Osteocyte (in vitro differentiated cells): ENCODE measurements at regions not wholly inside any gene's neighbourhood (a gene's known extent, or its start where the extent isn't known, plus 50 kb on each side); places are given as distances from the start of the nearest gene placed in this dataset.

Source experiments
- DNase-seq: peaks from one replicate; pipeline ENCODE4 v3.0.0; 2021; ENCODE audit warnings: mixed read lengths; ENCODE audit not compliant: unreplicated experiment; ENCODE audit errors: extremely low spot score
- H3K27ac Mint-ChIP-seq: one replicate; pipeline ENCODE4 v1.8.0; 2021; ENCODE audit warnings: mild to moderate bottlenecking, mixed read lengths; ENCODE audit not compliant: unreplicated experiment
- H3K27me3 Mint-ChIP-seq: one replicate; pipeline ENCODE4 v1.8.0; 2021; ENCODE audit warnings: mixed read lengths; ENCODE audit not compliant: unreplicated experiment
- H3K36me3 Mint-ChIP-seq: one replicate; pipeline ENCODE4 v1.8.0; 2021; ENCODE audit warnings: mixed read lengths; ENCODE audit not compliant: unreplicated experiment
- H3K4me1 Mint-ChIP-seq: one replicate; pipeline ENCODE4 v1.8.0; 2021; ENCODE audit warnings: mixed read lengths; ENCODE audit not compliant: unreplicated experiment
- H3K4me3 Mint-ChIP-seq: one replicate; pipeline ENCODE4 v1.8.0; 2021; ENCODE audit warnings: mild to moderate bottlenecking, moderate library complexity, mixed read lengths; ENCODE audit not compliant: unreplicated experiment
- H3K9me3 Mint-ChIP-seq: one replicate; pipeline ENCODE4 v1.8.0; 2021; ENCODE audit warnings: mixed read lengths; ENCODE audit not compliant: unreplicated experiment
- TF ChIP-seq, protein P1 (sequence below): fragments of 200-600 bp; sonication (generic); IDR thresholded peaks from 2 replicates; pipeline ENCODE4 v1.5.0; 2021; ENCODE audit warnings: antibody characterized with exemption, mild to moderate bottlenecking, moderate library complexity

- peaks cover 3% of the 10 kb centered on the region for H3K27me3 Mint-ChIP-seq
- H3K9me3 Mint-ChIP-seq: peaks cover 5% of the 10 kb centered on the region
- no peak overlapping the region for H3K27ac Mint-ChIP-seq
- TF ChIP-seq, protein P1, sequence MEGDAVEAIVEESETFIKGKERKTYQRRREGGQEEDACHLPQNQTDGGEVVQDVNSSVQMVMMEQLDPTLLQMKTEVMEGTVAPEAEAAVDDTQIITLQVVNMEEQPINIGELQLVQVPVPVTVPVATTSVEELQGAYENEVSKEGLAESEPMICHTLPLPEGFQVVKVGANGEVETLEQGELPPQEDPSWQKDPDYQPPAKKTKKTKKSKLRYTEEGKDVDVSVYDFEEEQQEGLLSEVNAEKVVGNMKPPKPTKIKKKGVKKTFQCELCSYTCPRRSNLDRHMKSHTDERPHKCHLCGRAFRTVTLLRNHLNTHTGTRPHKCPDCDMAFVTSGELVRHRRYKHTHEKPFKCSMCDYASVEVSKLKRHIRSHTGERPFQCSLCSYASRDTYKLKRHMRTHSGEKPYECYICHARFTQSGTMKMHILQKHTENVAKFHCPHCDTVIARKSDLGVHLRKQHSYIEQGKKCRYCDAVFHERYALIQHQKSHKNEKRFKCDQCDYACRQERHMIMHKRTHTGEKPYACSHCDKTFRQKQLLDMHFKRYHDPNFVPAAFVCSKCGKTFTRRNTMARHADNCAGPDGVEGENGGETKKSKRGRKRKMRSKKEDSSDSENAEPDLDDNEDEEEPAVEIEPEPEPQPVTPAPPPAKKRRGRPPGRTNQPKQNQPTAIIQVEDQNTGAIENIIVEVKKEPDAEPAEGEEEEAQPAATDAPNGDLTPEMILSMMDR: no peak
- no peak for DNase-seq
- H3K4me3 Mint-ChIP-seq: no peak overlapping the region
- no peaks in the 10 kb centered on the region for H3K36me3 Mint-ChIP-seq
- H3K4me1 Mint-ChIP-seq: no peaks in the 10 kb centered on the region
Measured at GRCh38 chr1:186775881-186776560, 52.7 kb upstream of the PLA2G4A start.

- H3K9me3 Mint-ChIP-seq: peaks cover 5% of the 10 kb centered on the region
- H3K27ac Mint-ChIP-seq: no peak overlapping the region
- no peak overlapping the region for H3K4me3 Mint-ChIP-seq
- TF ChIP-seq, protein P1: no peak
- no peaks in the 10 kb centered on the region for H3K4me1 Mint-ChIP-seq
- no peak for DNase-seq
- peaks cover 3% of the 10 kb centered on the region for H3K27me3 Mint-ChIP-seq
- H3K36me3 Mint-ChIP-seq: no peaks in the 10 kb centered on the region
Measured at GRCh38 chr1:186775036-186775435, 53.7 kb upstream of the PLA2G4A start.

DNA sequence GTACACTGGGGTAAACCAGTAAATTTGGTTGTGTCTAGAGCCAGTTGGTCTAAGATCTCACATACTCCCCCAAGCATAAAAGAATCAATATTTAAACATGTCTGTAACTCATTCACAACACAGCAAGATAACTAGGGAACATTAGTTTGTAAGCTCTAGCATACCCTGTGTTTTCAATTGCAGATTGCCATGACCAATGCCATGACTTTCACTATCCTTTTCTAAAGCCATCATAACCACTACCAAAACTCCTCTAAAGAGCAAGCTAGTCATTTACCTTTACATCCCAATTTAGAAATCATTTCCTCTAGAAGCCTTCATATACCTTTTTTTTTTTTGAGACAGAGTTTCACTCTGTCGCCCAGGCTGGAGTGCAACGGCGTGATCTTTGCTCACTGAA is 56.5 kb upstream of the PLA2G4A start:
- Mint-ChIP-seq H3K36me3 (no peaks in the 10 kb centered on the region), H3K4me3 (no peak overlapping the region), H3K27ac (no peak overlapping the region), H3K9me3 (peaks cover 5% of the 10 kb centered on the region), H3K4me1 (no peaks in the 10 kb centered on the region), H3K27me3 (no peaks in the 10 kb centered on the region)
- TF ChIP-seq, protein P1: no peak
- DNase-seq: no peak

DNA sequence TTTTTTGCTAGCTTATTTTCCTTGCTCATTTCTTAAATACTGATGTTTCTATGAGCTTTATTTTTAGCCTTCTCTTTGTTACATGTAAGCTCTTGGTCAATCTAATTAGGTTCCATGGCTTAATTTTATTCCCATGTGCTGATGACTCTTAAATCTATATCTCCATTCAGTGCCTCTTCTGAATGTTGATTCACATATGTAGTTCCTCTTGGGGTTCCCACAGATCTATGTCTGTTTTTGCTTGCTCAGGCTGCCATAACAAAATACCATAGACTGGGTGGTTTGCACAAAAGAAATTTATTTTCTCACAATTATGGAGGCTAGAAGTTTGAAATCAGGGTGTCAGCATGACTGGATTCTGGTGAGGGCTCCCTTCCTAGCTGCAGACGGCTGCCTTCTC is 58.3 kb upstream of the PLA2G4A start:
- Mint-ChIP-seq H3K9me3 (no peaks in the 10 kb centered on the region), H3K36me3 (no peaks in the 10 kb centered on the region), H3K27ac (no peak overlapping the region), H3K4me1 (no peaks in the 10 kb centered on the region), H3K4me3 (no peak overlapping the region), H3K27me3 (no peaks in the 10 kb centered on the region)
- no peak for DNase-seq
- TF ChIP-seq, protein P1: no peak

GRCh38 chr1:186768906-186769305 is 59.8 kb upstream of the PLA2G4A start:
- DNase-seq: no peak
- no peaks in the 10 kb centered on the region for H3K9me3 Mint-ChIP-seq
- no peak overlapping the region for H3K27ac Mint-ChIP-seq
- no peaks in the 10 kb centered on the region for H3K36me3 Mint-ChIP-seq
- TF ChIP-seq, protein P1: no peak
- no peaks in the 10 kb centered on the region for H3K27me3 Mint-ChIP-seq
- no peak overlapping the region for H3K4me3 Mint-ChIP-seq
- no peaks in the 10 kb centered on the region for H3K4me1 Mint-ChIP-seq
